ENCODE measurements at regions not wholly inside any gene's neighbourhood (a gene's known extent, or its start where the extent isn't known, plus 50 kb on each side); places are given as distances from the start of the nearest gene placed in this dataset.

- no peak for DNase-seq (ENCODE audit: low read depth)
Measured at GRCh38 chr18:22625406-22625805, 207.7 kb upstream of the CTAGE1 start.

GRCh38 chr18:22626771-22627170, 209.1 kb upstream of the CTAGE1 start:
- DNase-seq (ENCODE audit: low read depth), result no peak

GRCh38 chr18:22627506-22627905, 209.8 kb upstream of the CTAGE1 start:
- no peak for DNase-seq (ENCODE audit: low read depth)

- no peak for DNase-seq (ENCODE audit: low read depth)
Measured at GRCh38 chr18:22628795-22629510, 211.2 kb upstream of the CTAGE1 start.

- no peak for DNase-seq (ENCODE audit: low read depth)
Measured at GRCh38 chr18:22630980-22631379, 213.3 kb upstream of the CTAGE1 start.

- no peak for DNase-seq (ENCODE audit: low read depth)
Measured at GRCh38 chr18:22632191-22632590, 214.5 kb upstream of the CTAGE1 start.

- DNase-seq (ENCODE audit: low read depth), result no peak
Measured at GRCh38 chr18:22634464-22634863, 216.7 kb upstream of the CTAGE1 start.

- DNase-seq (ENCODE audit: low read depth), result no peak
Measured at GRCh38 chr18:22637787-22638186, 220.1 kb upstream of the CTAGE1 start.

GRCh38 chr18:22639026-22639463, 221.3 kb upstream of the CTAGE1 start:
- DNase-seq (ENCODE audit: low read depth), result no peak

GRCh38 chr18:22639561-22639960, 221.8 kb upstream of the CTAGE1 start:
- no peak for DNase-seq (ENCODE audit: low read depth)

- DNase-seq (ENCODE audit: low read depth), result no peak
Measured at GRCh38 chr18:22640281-22640842, 222.6 kb upstream of the CTAGE1 start.

- no peak for DNase-seq (ENCODE audit: low read depth)
Measured at GRCh38 chr18:22641958-22642357, 224.2 kb upstream of the CTAGE1 start.

- no peak for DNase-seq (ENCODE audit: low read depth)
Measured at GRCh38 chr18:22643731-22644130, 226.0 kb upstream of the CTAGE1 start.

GRCh38 chr18:22650247-22650646, 232.5 kb upstream of the CTAGE1 start:
- DNase-seq (ENCODE audit: low read depth), result no peak

GRCh38 chr18:22657619-22658018, 239.9 kb upstream of the CTAGE1 start:
- no peak for DNase-seq (ENCODE audit: low read depth)

GRCh38 chr18:22658318-22658717, 240.6 kb upstream of the CTAGE1 start:
- DNase-seq (ENCODE audit: low read depth), result no peak

GRCh38 chr18:22663378-22663777, 245.7 kb upstream of the CTAGE1 start:
- no peak for DNase-seq (ENCODE audit: low read depth)

GRCh38 chr18:22666411-22666940, 248.8 kb upstream of the CTAGE1 start:
- DNase-seq (ENCODE audit: low read depth), result no peak

GRCh38 chr18:22667156-22667555, 249.4 kb upstream of the CTAGE1 start:
- no peak for DNase-seq (ENCODE audit: low read depth)

GRCh38 chr18:22667616-22668422, 250.1 kb upstream of the CTAGE1 start:
- no peak for DNase-seq (ENCODE audit: low read depth)

- no peak for DNase-seq (ENCODE audit: low read depth)
Measured at GRCh38 chr18:22668496-22668895, 250.8 kb upstream of the CTAGE1 start.

GRCh38 chr18:22670914-22671313, 253.2 kb upstream of the CTAGE1 start:
- DNase-seq (ENCODE audit: low read depth), result no peak

All from stimulated activated CD8-positive, alpha-beta memory T cell treated with anti-CD3 and anti-CD28 coated beads, Interleukin-12 subunit alpha, Interleukin-12 subunit beta, amount 100 ng/mL, for 4 hours (primary cell).